ENCODE measurements at regions not wholly inside any gene's neighbourhood (a gene's known extent, or its start where the extent isn't known, plus 50 kb on each side); places are given as distances from the start of the nearest gene placed in this dataset.
A peak's percentile ranks its signal among the peaks of the same experiment; 100 is the strongest.

- DNase-seq: no peak
Observed at GRCh38 chr10:55091691-55092328, 290.8 kb upstream of the PCDH15 start.

GRCh38 chr10:55078121-55078520 lies 277.1 kb upstream of the PCDH15 start:
- DNase-seq: no peak

- no peak for DNase-seq
Observed at GRCh38 chr10:55065185-55065584, 264.2 kb upstream of the PCDH15 start.

GRCh38 chr10:55063811-55064210 lies 262.8 kb upstream of the PCDH15 start:
- DNase-seq: no peak

- no peak for DNase-seq
Observed at GRCh38 chr10:55062349-55062748, 261.3 kb upstream of the PCDH15 start.

GRCh38 chr10:55058800-55059199 lies 257.8 kb upstream of the PCDH15 start:
- no peak for DNase-seq

- DNase-seq: no peak
Observed at GRCh38 chr10:55051515-55051914, 250.5 kb upstream of the PCDH15 start.

- no peak for DNase-seq
Observed at GRCh38 chr10:55048830-55049498, 247.9 kb upstream of the PCDH15 start.

- no peak for DNase-seq
Observed at GRCh38 chr10:55043540-55043939, 242.5 kb upstream of the PCDH15 start.

- no peak for DNase-seq
Observed at GRCh38 chr10:55033061-55033460, 232.0 kb upstream of the PCDH15 start.

GRCh38 chr10:55024713-55025112 lies 223.7 kb upstream of the PCDH15 start:
- DNase-seq: peak; percentile 19

- no peak for DNase-seq
Observed at GRCh38 chr10:55019439-55019838, 218.4 kb upstream of the PCDH15 start.

- DNase-seq: no peak
Observed at GRCh38 chr10:55013318-55013717, 212.3 kb upstream of the PCDH15 start.

GRCh38 chr10:55002420-55002819 lies 201.4 kb upstream of the PCDH15 start:
- no peak for DNase-seq

- no peak for DNase-seq
Observed at GRCh38 chr10:55001422-55001821, 200.4 kb upstream of the PCDH15 start.

- DNase-seq: no peak
Observed at GRCh38 chr10:54993148-54993547, 192.1 kb upstream of the PCDH15 start.

- DNase-seq: no peak
Observed at GRCh38 chr10:54985732-54986131, 184.7 kb upstream of the PCDH15 start.

- DNase-seq: no peak
Observed at GRCh38 chr10:54983255-54983654, 182.2 kb upstream of the PCDH15 start.

GRCh38 chr10:54962134-54962900 lies 161.3 kb upstream of the PCDH15 start:
- DNase-seq: no peak

- no peak for DNase-seq
Observed at GRCh38 chr10:54961040-54961439, 160.0 kb upstream of the PCDH15 start.

GRCh38 chr10:54958844-54959243 lies 157.8 kb upstream of the PCDH15 start:
- DNase-seq: no peak

GRCh38 chr10:54947605-54948004 lies 146.6 kb upstream of the PCDH15 start:
- no peak for DNase-seq

- no peak for DNase-seq
Observed at GRCh38 chr10:54940418-54940817, 139.4 kb upstream of the PCDH15 start.

GRCh38 chr10:54914049-54914448 lies 113.0 kb upstream of the PCDH15 start:
- peak; percentile 4 for DNase-seq

All from NCI-H748 treated with DMSO at 0.1 percent for 48 hours (cell line).